ENCODE measurements at regions not wholly inside any gene's neighbourhood (a gene's known extent, or its start where the extent isn't known, plus 50 kb on each side); places are given as distances from the start of the nearest gene placed in this dataset.
A peak's percentile ranks its signal among the peaks of the same experiment; 100 is the strongest.

- Histone ChIP-seq H3K36me3 (ENCODE audit: control insufficient read depth, insufficient read depth, low read length) (no peaks in the 10 kb centered on the region), H3K27ac (ENCODE audit: insufficient read depth, low read length) (no peak overlapping the region), H3K79me2 (ENCODE audit: control insufficient read depth, insufficient read depth, low read length) (no peaks in the 10 kb centered on the region), H2AFZ (ENCODE audit: low read length) (no peak overlapping the region), H3K4me2 (ENCODE audit: extremely low read depth, insufficient read depth, low read length) (no peak overlapping the region), H3K9ac (ENCODE audit: insufficient read depth, low read length) (no peak overlapping the region), H3K27me3 (ENCODE audit: control insufficient read depth, insufficient read depth, low read length) (no peaks in the 10 kb centered on the region), H3K4me1 (ENCODE audit: control insufficient read depth, extremely low read depth, insufficient read depth, low read length) (no peaks in the 10 kb centered on the region), H3K4me3 (replicated peaks in 1 of 4; ENCODE audit: control extremely low read depth in 1 of 4, insufficient read depth in 1 of 4, low read depth in 3 of 4, low read length in 4 of 4) (no peak overlapping the region), H4K20me1 (ENCODE audit: control insufficient read depth, extremely low read depth, insufficient read depth, low read length) (no peaks in the 10 kb centered on the region), H3K9me3 (ENCODE audit: control insufficient read depth, insufficient read depth, low read depth, low read length) (no peaks in the 10 kb centered on the region)
- TF ChIP-seq CTCF (conservative IDR thresholded peaks at IDR 0.05 in 1 of 2, IDR thresholded peaks at IDR 0.05 in 1 of 2; ENCODE audit: low read depth in 1 of 2, low read length in 2 of 2) (no peak), EZH2 (IDR thresholded peaks at IDR 0.05; ENCODE audit: low read length, missing control alignments) (no peak)
- DNase-seq (ENCODE audit: low read depth in 2 of 2), result peak in 1 of 2 donors; percentile 21
Observed at GRCh38 chr4:160846121-160846520, 1317.7 kb downstream of the FSTL5 start.

DNA sequence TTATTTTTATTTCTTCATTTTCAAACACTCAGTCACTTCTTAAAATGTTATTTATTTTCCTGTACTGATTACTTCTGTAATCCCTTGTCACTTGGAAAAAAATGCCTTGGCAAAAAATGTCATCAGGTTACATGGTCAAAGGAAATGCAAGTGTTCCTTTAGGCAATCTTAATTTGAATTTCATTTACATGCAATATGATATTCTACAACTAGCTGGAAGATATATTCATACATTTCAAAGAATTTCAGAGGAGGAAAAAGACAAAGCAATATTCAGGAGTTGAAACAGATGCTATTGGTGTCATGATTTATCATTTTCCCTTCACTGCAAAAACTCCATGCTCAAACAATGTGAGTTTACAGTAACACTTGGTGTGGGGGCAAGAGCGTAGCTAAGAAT lies 1316.6 kb downstream of the FSTL5 start:
- no peaks in the 10 kb centered on the region for H4K20me1 ChIP-seq (ENCODE audit: control insufficient read depth, extremely low read depth, insufficient read depth, low read length)
- no peak overlapping the region for H2AFZ ChIP-seq (ENCODE audit: low read length)
- no peak overlapping the region for H3K4me3 ChIP-seq (replicated peaks in 1 of 4; ENCODE audit: control extremely low read depth in 1 of 4, insufficient read depth in 1 of 4, low read depth in 3 of 4, low read length in 4 of 4)
- H3K4me1 ChIP-seq (ENCODE audit: control insufficient read depth, extremely low read depth, insufficient read depth, low read length), result no peaks in the 10 kb centered on the region
- H3K27ac ChIP-seq (ENCODE audit: insufficient read depth, low read length), result no peak overlapping the region
- no peak for DNase-seq (ENCODE audit: low read depth in 2 of 2)
- no peaks in the 10 kb centered on the region for H3K36me3 ChIP-seq (ENCODE audit: control insufficient read depth, insufficient read depth, low read length)
- TF ChIP-seq CTCF (conservative IDR thresholded peaks at IDR 0.05 in 1 of 2, IDR thresholded peaks at IDR 0.05 in 1 of 2; ENCODE audit: low read depth in 1 of 2, low read length in 2 of 2) (no peak), EZH2 (IDR thresholded peaks at IDR 0.05; ENCODE audit: low read length, missing control alignments) (no peak)
- no peaks in the 10 kb centered on the region for H3K79me2 ChIP-seq (ENCODE audit: control insufficient read depth, insufficient read depth, low read length)
- no peak overlapping the region for H3K4me2 ChIP-seq (ENCODE audit: extremely low read depth, insufficient read depth, low read length)
- no peaks in the 10 kb centered on the region for H3K9me3 ChIP-seq (ENCODE audit: control insufficient read depth, insufficient read depth, low read depth, low read length)
- H3K27me3 ChIP-seq (ENCODE audit: control insufficient read depth, insufficient read depth, low read length), result no peaks in the 10 kb centered on the region
- no peak overlapping the region for H3K9ac ChIP-seq (ENCODE audit: insufficient read depth, low read length)

- Histone ChIP-seq H3K4me3 (replicated peaks in 1 of 4; ENCODE audit: control extremely low read depth in 1 of 4, insufficient read depth in 1 of 4, low read depth in 3 of 4, low read length in 4 of 4) (no peak overlapping the region), H3K9ac (ENCODE audit: insufficient read depth, low read length) (no peak overlapping the region), H3K36me3 (ENCODE audit: control insufficient read depth, insufficient read depth, low read length) (no peaks in the 10 kb centered on the region), H3K4me1 (ENCODE audit: control insufficient read depth, extremely low read depth, insufficient read depth, low read length) (no peaks in the 10 kb centered on the region), H3K9me3 (ENCODE audit: control insufficient read depth, insufficient read depth, low read depth, low read length) (no peaks in the 10 kb centered on the region), H3K27ac (ENCODE audit: insufficient read depth, low read length) (no peak overlapping the region), H2AFZ (ENCODE audit: low read length) (no peak overlapping the region), H3K27me3 (ENCODE audit: control insufficient read depth, insufficient read depth, low read length) (no peaks in the 10 kb centered on the region), H4K20me1 (ENCODE audit: control insufficient read depth, extremely low read depth, insufficient read depth, low read length) (no peaks in the 10 kb centered on the region), H3K4me2 (ENCODE audit: extremely low read depth, insufficient read depth, low read length) (no peak overlapping the region), H3K79me2 (ENCODE audit: control insufficient read depth, insufficient read depth, low read length) (no peaks in the 10 kb centered on the region)
- no peak for DNase-seq (ENCODE audit: low read depth in 2 of 2)
- TF ChIP-seq EZH2 (IDR thresholded peaks at IDR 0.05; ENCODE audit: low read length, missing control alignments) (no peak), CTCF (conservative IDR thresholded peaks at IDR 0.05 in 1 of 2, IDR thresholded peaks at IDR 0.05 in 1 of 2; ENCODE audit: low read depth in 1 of 2, low read length in 2 of 2) (no peak)
Observed at GRCh38 chr4:160848489-160848888, 1315.3 kb downstream of the FSTL5 start.

All from fibroblast of lung (primary cell).